NCI-H510A (cell line): ENCODE measurements at regions not wholly inside any gene's neighbourhood (a gene's known extent, or its start where the extent isn't known, plus 50 kb on each side); places are given as distances from the start of the nearest gene placed in this dataset.
"Not testable (repeated sequence)": the region's sequence is repeated elsewhere in the genome, so short reads cannot be mapped to it uniquely, and the experiment has no call there.

ENCODE experiments used
- DNase-seq: peaks from one replicate; lab custom pipeline; 2025; lab: John Stamatoyannopoulos, UW

- DNase-seq: not testable (repeated sequence)
Observed at GRCh38 chr4:186847429-186848131, 123.9 kb upstream of the FAT1 start.

- no peak for DNase-seq
Observed at GRCh38 chr4:186848437-186848836, 124.8 kb upstream of the FAT1 start.

- DNase-seq: no peak
Observed at GRCh38 chr4:186851291-186852072, 127.8 kb upstream of the FAT1 start.

- no peak for DNase-seq
Observed at GRCh38 chr4:186852073-186852420, 128.4 kb upstream of the FAT1 start.

- no peak for DNase-seq
Observed at GRCh38 chr4:186852964-186853391, 129.3 kb upstream of the FAT1 start.

- DNase-seq: no peak
Observed at GRCh38 chr4:186854256-186854655, 130.6 kb upstream of the FAT1 start.

- no peak for DNase-seq
Observed at GRCh38 chr4:186855111-186855510, 131.5 kb upstream of the FAT1 start.

- no peak for DNase-seq
Observed at GRCh38 chr4:186857793-186858192, 134.1 kb upstream of the FAT1 start.

GRCh38 chr4:186858355-186858754, 134.7 kb upstream of the FAT1 start:
- no peak for DNase-seq

- no peak for DNase-seq
Observed at GRCh38 chr4:186859420-186859819, 135.8 kb upstream of the FAT1 start.

GRCh38 chr4:186861317-186861716, 137.7 kb upstream of the FAT1 start:
- no peak for DNase-seq

GRCh38 chr4:186871856-186872255, 148.2 kb upstream of the FAT1 start:
- DNase-seq: no peak

GRCh38 chr4:186873095-186873494, 149.4 kb upstream of the FAT1 start:
- not testable (repeated sequence) for DNase-seq

GRCh38 chr4:186875476-186875875, 151.8 kb upstream of the FAT1 start:
- DNase-seq: no peak

- no peak for DNase-seq
Observed at GRCh38 chr4:186876961-186877626, 153.4 kb upstream of the FAT1 start.

GRCh38 chr4:186878203-186878776, 154.6 kb upstream of the FAT1 start:
- no peak for DNase-seq

- no peak for DNase-seq
Observed at GRCh38 chr4:186881521-186882220, 158.0 kb upstream of the FAT1 start.

GRCh38 chr4:186882293-186882692, 158.6 kb upstream of the FAT1 start:
- no peak for DNase-seq

- DNase-seq: no peak
Observed at GRCh38 chr4:186885289-186885688, 161.6 kb upstream of the FAT1 start.

GRCh38 chr4:186886759-186887158, 163.1 kb upstream of the FAT1 start:
- DNase-seq: no peak

- no peak for DNase-seq
Observed at GRCh38 chr4:186887291-186887700, 163.6 kb upstream of the FAT1 start.

GRCh38 chr4:186887752-186888151, 164.1 kb upstream of the FAT1 start:
- DNase-seq: no peak
